ENCODE measurements at regions not wholly inside any gene's neighbourhood (a gene's known extent, or its start where the extent isn't known, plus 50 kb on each side); places are given as distances from the start of the nearest gene placed in this dataset.

GRCh38 chr1:29539971-29540370 lies 303.6 kb downstream of the PTPRU start:
- Histone ChIP-seq H3K27me3 (replicated peaks in 1 of 7) (peaks cover 0 to 15% (median 0%) of the 10 kb centered on the region in 7 donors), H3K36me3 (no peaks in the 10 kb centered on the region), H3K27ac (no peak overlapping the region), H3K4me3 (no peak overlapping the region), H3K9me3 (peaks cover 0 to 2% (median 0%) of the 10 kb centered on the region in 8 donors), H3K4me1 (no peaks in the 10 kb centered on the region)
- DNase-seq = peak; percentile 18
- WGBS, 5 donors = 83 to 93% (median 89%) methylated on average over 5 to 7 of the region's 7 CpGs
- intact Hi-C loops (cut with DNase I; ENCODE audit: low total_unique reads) = no loop called here
- no peak for TF ChIP-seq CTCF (IDR thresholded peaks at IDR 0.05 in 8 of 11, conservative IDR thresholded peaks at IDR 0.05 in 3 of 11)
- TF ChIP-seq POLR2AphosphoS5 (IDR thresholded peaks at IDR 0.05) = no peak
- no peak for TF ChIP-seq POLR2A (IDR thresholded peaks at IDR 0.05)

GRCh38 chr1:29538586-29538985 lies 302.3 kb downstream of the PTPRU start:
- Histone ChIP-seq H3K27me3 (replicated peaks in 1 of 7) (peaks cover 0 to 15% (median 0%) of the 10 kb centered on the region in 7 donors), H3K36me3 (no peaks in the 10 kb centered on the region), H3K4me1 (no peaks in the 10 kb centered on the region), H3K27ac (no peak overlapping the region), H3K9me3 (peaks cover 0 to 8% (median 0%) of the 10 kb centered on the region in 8 donors), H3K4me3 (no peak overlapping the region)
- intact Hi-C loops (cut with DNase I; ENCODE audit: low total_unique reads) = no loop called here
- TF ChIP-seq POLR2A (IDR thresholded peaks at IDR 0.05) (no peak), CTCF (IDR thresholded peaks at IDR 0.05 in 8 of 11, conservative IDR thresholded peaks at IDR 0.05 in 3 of 11) (no peak), POLR2AphosphoS5 (IDR thresholded peaks at IDR 0.05) (no peak)
- WGBS, 5 donors = 65 to 80% (median 67%) methylated on average over 3 of the region's 3 CpGs
- DNase-seq = peak; percentile 14

- intact Hi-C loops (cut with DNase I; ENCODE audit: low total_unique reads) = no loop called here
- DNase-seq = no peak
- H3K9me3 ChIP-seq = peaks cover 0 to 45% (median 28%) of the 10 kb centered on the region in 8 donors
- no peaks in the 10 kb centered on the region for H3K4me1 ChIP-seq
- 85 to 93% (median 87%) methylated on average over 1 of the region's 1 CpG for WGBS, 5 donors
- no peak overlapping the region for H3K4me3 ChIP-seq
- H3K27ac ChIP-seq = no peak overlapping the region
- TF ChIP-seq POLR2A (IDR thresholded peaks at IDR 0.05) (no peak), POLR2AphosphoS5 (IDR thresholded peaks at IDR 0.05) (no peak), CTCF (IDR thresholded peaks at IDR 0.05 in 8 of 11, conservative IDR thresholded peaks at IDR 0.05 in 3 of 11) (no peak)
- no peaks in the 10 kb centered on the region for H3K36me3 ChIP-seq
- H3K27me3 ChIP-seq (replicated peaks in 1 of 7) = peaks cover 0 to 5% (median 0%) of the 10 kb centered on the region in 7 donors
These were observed 296.4 kb downstream of the PTPRU start for GRCh38 chr1:29532751-29533150.

- intact Hi-C loops (cut with DNase I; ENCODE audit: low total_unique reads) = no loop called here
- Histone ChIP-seq H3K9me3 (peaks cover 0 to 45% (median 28%) of the 10 kb centered on the region in 8 donors), H3K27me3 (replicated peaks in 1 of 7) (peaks cover 0 to 10% (median 0%) of the 10 kb centered on the region in 7 donors), H3K27ac (no peak overlapping the region), H3K4me3 (no peak overlapping the region), H3K4me1 (no peaks in the 10 kb centered on the region), H3K36me3 (no peaks in the 10 kb centered on the region)
- DNase-seq = peak; percentile 23
- TF ChIP-seq POLR2AphosphoS5 (IDR thresholded peaks at IDR 0.05) (no peak), POLR2A (IDR thresholded peaks at IDR 0.05) (no peak), CTCF (IDR thresholded peaks at IDR 0.05 in 8 of 11, conservative IDR thresholded peaks at IDR 0.05 in 3 of 11) (no peak)
- WGBS, 5 donors = 49 to 88% (median 72%) methylated on average over 6 of the region's 6 CpGs
These were observed 296.0 kb downstream of the PTPRU start for GRCh38 chr1:29532285-29532684.

Data from spleen (tissue), 11 donors.